HFFc6 (cell line): ENCODE measurements at regions not wholly inside any gene's neighbourhood (a gene's known extent, or its start where the extent isn't known, plus 50 kb on each side); places are given as distances from the start of the nearest gene placed in this dataset.
"Not testable (repeated sequence)": the region's sequence is repeated elsewhere in the genome, so short reads cannot be mapped to it uniquely, and the experiment has no call there.

Experiments used
- DNase-seq: peaks from one replicate; pipeline ENCODE4 v3.0.0-alpha.2; 2018
- H3K27ac Mint-ChIP-seq: 2 replicates; pipeline ENCODE4 v1.8.0; 2020; ENCODE audit warnings: mild to moderate bottlenecking, mixed read lengths
- H3K27me3 Mint-ChIP-seq: 2 replicates; pipeline ENCODE4 v1.8.0; 2021; ENCODE audit warnings: mild to moderate bottlenecking, moderate library complexity, mixed read lengths; ENCODE audit not compliant: insufficient read depth
- H3K36me3 Mint-ChIP-seq: 2 replicates; pipeline ENCODE4 v1.8.0; 2021; ENCODE audit warnings: low read depth, mixed read lengths
- H3K4me1 Mint-ChIP-seq: 2 replicates; pipeline ENCODE4 v1.8.0; 2020; ENCODE audit warnings: low read depth, mixed read lengths
- H3K4me3 Mint-ChIP-seq: 2 replicates; pipeline ENCODE4 v1.8.0; 2020; ENCODE audit warnings: mild to moderate bottlenecking, moderate library complexity, mixed read lengths
- H3K9me3 Mint-ChIP-seq: 2 replicates; pipeline ENCODE4 v1.8.0; 2020; ENCODE audit warnings: mild to moderate bottlenecking, mixed read lengths
- TF ChIP-seq, protein P1 (sequence below): fragments of 200-600 bp; sonication (generic); IDR thresholded peaks from 2 replicates; pipeline ENCODE4 v1.5.0; 2021; ENCODE audit warnings: antibody characterized with exemption, mild to moderate bottlenecking

DNA sequence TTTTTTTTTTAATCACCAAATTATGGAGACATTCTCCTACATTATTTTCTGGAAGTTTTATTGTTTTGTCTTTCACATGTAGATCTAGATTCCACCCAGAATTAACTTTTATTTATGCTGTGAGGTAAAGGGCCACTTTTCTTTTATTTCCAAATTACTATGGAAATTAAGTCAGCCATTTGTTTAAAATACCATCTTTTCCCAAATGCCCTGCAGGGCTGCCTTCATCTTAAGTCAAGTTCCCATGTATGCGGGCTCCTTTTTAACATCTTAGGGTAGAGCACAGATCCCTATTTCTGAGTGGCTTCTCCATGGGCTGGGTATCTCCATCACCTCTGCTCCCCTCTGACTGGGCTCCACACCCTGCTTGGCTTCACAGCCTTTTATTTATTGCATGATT is 348.4 kb downstream of the SOX4 start:
- no peak for DNase-seq
- Mint-ChIP-seq H3K27me3 (no peaks in the 10 kb centered on the region), H3K9me3 (no peaks in the 10 kb centered on the region), H3K4me1 (peaks cover 32% of the 10 kb centered on the region), H3K36me3 (no peaks in the 10 kb centered on the region), H3K27ac (no peak overlapping the region), H3K4me3 (no peak overlapping the region)
- TF ChIP-seq, protein P1, sequence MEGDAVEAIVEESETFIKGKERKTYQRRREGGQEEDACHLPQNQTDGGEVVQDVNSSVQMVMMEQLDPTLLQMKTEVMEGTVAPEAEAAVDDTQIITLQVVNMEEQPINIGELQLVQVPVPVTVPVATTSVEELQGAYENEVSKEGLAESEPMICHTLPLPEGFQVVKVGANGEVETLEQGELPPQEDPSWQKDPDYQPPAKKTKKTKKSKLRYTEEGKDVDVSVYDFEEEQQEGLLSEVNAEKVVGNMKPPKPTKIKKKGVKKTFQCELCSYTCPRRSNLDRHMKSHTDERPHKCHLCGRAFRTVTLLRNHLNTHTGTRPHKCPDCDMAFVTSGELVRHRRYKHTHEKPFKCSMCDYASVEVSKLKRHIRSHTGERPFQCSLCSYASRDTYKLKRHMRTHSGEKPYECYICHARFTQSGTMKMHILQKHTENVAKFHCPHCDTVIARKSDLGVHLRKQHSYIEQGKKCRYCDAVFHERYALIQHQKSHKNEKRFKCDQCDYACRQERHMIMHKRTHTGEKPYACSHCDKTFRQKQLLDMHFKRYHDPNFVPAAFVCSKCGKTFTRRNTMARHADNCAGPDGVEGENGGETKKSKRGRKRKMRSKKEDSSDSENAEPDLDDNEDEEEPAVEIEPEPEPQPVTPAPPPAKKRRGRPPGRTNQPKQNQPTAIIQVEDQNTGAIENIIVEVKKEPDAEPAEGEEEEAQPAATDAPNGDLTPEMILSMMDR = no peak

GRCh38 chr6:21942897-21943296 is 349.3 kb downstream of the SOX4 start:
- TF ChIP-seq, protein P1 = no peak
- peak overlapping the region; percentile 25; the same call in 1 of the 2 replicates for H3K27ac Mint-ChIP-seq

GRCh38 chr6:21946298-21946783 is 350.5 kb downstream of the PRL start:
- H3K27me3 Mint-ChIP-seq = no peaks in the 10 kb centered on the region
- peak overlapping the region; percentile 74 for H3K27ac Mint-ChIP-seq
- no peaks in the 10 kb centered on the region for H3K36me3 Mint-ChIP-seq
- no peaks in the 10 kb centered on the region for H3K9me3 Mint-ChIP-seq
- peaks cover 46% of the 10 kb centered on the region for H3K4me1 Mint-ChIP-seq
- TF ChIP-seq, protein P1 = no peak
- H3K4me3 Mint-ChIP-seq = no peak overlapping the region
- peak; percentile 93 for DNase-seq

More at GRCh38 chr6:21942897-21943296, 349.3 kb downstream of the SOX4 start:
- Mint-ChIP-seq H3K4me1 (peaks cover 41% of the 10 kb centered on the region), H3K27me3 (no peaks in the 10 kb centered on the region), H3K4me3 (peak overlapping the region; percentile 2; the same call in 1 of the 2 replicates), H3K9me3 (no peaks in the 10 kb centered on the region), H3K36me3 (no peaks in the 10 kb centered on the region)
- peak; percentile 33 for DNase-seq

DNA sequence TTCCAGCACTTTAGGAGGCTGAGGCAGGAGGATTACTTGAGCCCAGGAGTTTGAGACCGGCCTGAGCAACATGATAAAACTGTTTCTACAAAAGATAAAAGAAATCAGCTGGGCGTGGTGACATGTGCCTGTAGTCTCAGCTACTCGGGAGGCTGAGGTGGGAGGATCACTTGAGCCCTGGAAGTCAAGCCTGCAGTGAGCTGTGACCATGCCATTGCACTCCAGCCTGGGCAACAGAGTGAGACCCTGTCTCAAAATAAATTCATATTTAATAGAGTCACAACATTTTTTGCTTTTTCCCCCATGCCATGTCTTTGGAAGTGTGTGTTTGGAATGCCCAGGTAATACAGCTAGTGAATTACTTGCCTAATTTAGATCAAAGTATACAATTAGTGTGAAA is 349.6 kb downstream of the PRL start:
- H3K4me3 Mint-ChIP-seq, H3K9me3 Mint-ChIP-seq: not testable (repeated sequence)
- H3K4me1 Mint-ChIP-seq = peaks cover 39% of the 10 kb centered on the region

DNA sequence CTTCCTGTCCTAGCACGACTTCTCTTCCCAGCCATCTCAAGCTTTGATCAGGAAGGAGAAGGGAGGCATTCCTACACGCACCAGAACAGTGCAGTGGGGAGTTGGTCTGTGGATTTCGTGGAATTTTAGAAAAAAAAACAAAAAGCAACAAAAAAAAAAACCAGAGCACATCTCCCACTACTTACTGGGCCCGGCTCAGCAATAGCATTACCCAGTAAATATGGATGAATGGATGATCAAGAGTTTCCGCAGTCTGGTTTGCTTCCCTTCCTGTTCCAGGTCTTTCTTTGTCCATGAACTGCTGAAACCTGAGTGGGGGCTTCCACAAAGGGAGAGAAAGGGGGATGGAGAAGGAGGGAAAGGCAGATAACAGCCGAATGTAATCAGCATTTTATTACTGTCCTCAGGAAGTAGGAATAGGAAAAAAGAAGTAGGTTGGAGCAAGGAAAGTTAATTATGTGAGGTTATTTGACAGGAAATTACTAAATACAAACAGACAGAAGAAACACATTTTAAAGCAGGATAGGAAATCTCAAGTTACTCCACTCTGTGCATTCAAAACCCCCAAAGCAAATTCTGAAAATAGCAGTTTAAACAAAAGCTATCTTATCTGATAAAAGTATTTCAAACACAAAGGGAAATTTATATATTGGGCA is 349.0 kb downstream of the PRL start:
- DNase-seq = no peak
- no peak overlapping the region; the same call in 1 of the 2 replicates for H3K4me3 Mint-ChIP-seq
- H3K36me3 Mint-ChIP-seq = no peaks in the 10 kb centered on the region
- H3K27ac Mint-ChIP-seq = peak overlapping the region; percentile 34; the same call in 1 of the 2 replicates
- H3K27me3 Mint-ChIP-seq = no peaks in the 10 kb centered on the region; the same call in 1 of the 2 replicates
- H3K4me1 Mint-ChIP-seq = peaks cover 33% of the 10 kb centered on the region
- no peaks in the 10 kb centered on the region for H3K9me3 Mint-ChIP-seq
- TF ChIP-seq, protein P1 = no peak

More for the DNA sequence above, 349.6 kb downstream of the PRL start:
- not testable (repeated sequence) for H3K36me3 Mint-ChIP-seq, DNase-seq, H3K27ac Mint-ChIP-seq, H3K27me3 Mint-ChIP-seq

GRCh38 chr6:21949211-21949801 is 347.5 kb downstream of the PRL start:
- H3K9me3 Mint-ChIP-seq = no peaks in the 10 kb centered on the region
- H3K4me3 Mint-ChIP-seq = no peak overlapping the region
- H3K4me1 Mint-ChIP-seq = peaks cover 32% of the 10 kb centered on the region
- DNase-seq = no peak
- no peaks in the 10 kb centered on the region; the same call in 1 of the 2 replicates for H3K27me3 Mint-ChIP-seq
- TF ChIP-seq, protein P1 = no peak
- H3K27ac Mint-ChIP-seq = no peak overlapping the region
- H3K36me3 Mint-ChIP-seq = no peaks in the 10 kb centered on the region
